GM10248 (cell line): ENCODE measurements at regions not wholly inside any gene's neighbourhood (a gene's known extent, or its start where the extent isn't known, plus 50 kb on each side); places are given as distances from the start of the nearest gene placed in this dataset.

Source experiments
- CTCF ChIA-PET: fragments of 300-600 bp; sonication (Branson Sonifier 250); formaldehyde crosslinking; extraction: SDS; loops from one replicate; lab custom pipeline; 2021; ENCODE audit warnings: antibody characterized with exemption; lab: Yijun Ruan, JAX
- POLR2A ChIA-PET: fragments of 350-650 bp; sonication (Branson Sonifier 250); formaldehyde crosslinking; extraction: SDS; loops from one replicate; lab custom pipeline; 2020; ENCODE audit warnings: antibody characterized with exemption; lab: Yijun Ruan, JAX
- DNase-seq: peaks from one replicate; pipeline ENCODE4 v3.0.0; 2012; ENCODE audit errors: extremely low spot score
- CTCF ChIP-seq: IDR thresholded peaks from 2 replicates; pipeline ENCODE4 v1.5.1; 2012; ENCODE audit warnings: mild to moderate bottlenecking, low read depth; ENCODE audit errors: extremely low read depth, missing control alignments, control extremely low read depth

GRCh38 chr2:57550912-57551311 is 495.7 kb upstream of the VRK2 start:
- TF ChIP-seq CTCF = no peak
- DNase-seq = no peak
- CTCF ChIA-PET = no interaction called here
- POLR2A ChIA-PET = no interaction called here

- CTCF ChIA-PET = interaction anchor here (0.9 to 1.3 kb wide), 4 partner anchors 11 to 1369 kb away, joined by 3 read pairs; partner anchors contain the start of gene CCDC85A
- POLR2A ChIA-PET = no interaction called here
- no peak for DNase-seq
- TF ChIP-seq CTCF = no peak
Measured at GRCh38 chr2:57552885-57553284, 493.7 kb upstream of the VRK2 start.

- TF ChIP-seq CTCF = no peak
- no peak for DNase-seq
- POLR2A ChIA-PET = no interaction called here
- CTCF ChIA-PET = interaction anchor here (1.4 kb wide), 1 partner anchor 14 kb away, joined by 5 read pairs; no protein-coding TSS in a partner anchor
Measured at GRCh38 chr2:57554348-57554747, 492.3 kb upstream of the VRK2 start.

- TF ChIP-seq CTCF = no peak
- POLR2A ChIA-PET = no interaction called here
- no peak for DNase-seq
- CTCF ChIA-PET = no interaction called here
Measured at GRCh38 chr2:57558312-57558711, 488.3 kb upstream of the VRK2 start.

- ChIA-PET POLR2A (interaction anchor here (0.6 kb wide), 1 partner anchor 1619 kb away, joined by 12 read pairs; no protein-coding TSS in a partner anchor), CTCF (interaction anchor here (1.1 to 1.7 kb wide), 2 partner anchors 14 to 1379 kb away, joined by 3 to 7 read pairs; no protein-coding TSS in a partner anchor)
- TF ChIP-seq CTCF = no peak
- no peak for DNase-seq
Measured at GRCh38 chr2:57562495-57562894, 484.1 kb upstream of the VRK2 start.

GRCh38 chr2:57563015-57563414 is 483.6 kb upstream of the VRK2 start:
- DNase-seq = no peak
- ChIA-PET POLR2A (no interaction called here), CTCF (interaction anchor here (1.1 to 1.7 kb wide), 2 partner anchors 14 to 1380 kb away, joined by 3 to 7 read pairs; no protein-coding TSS in a partner anchor)
- TF ChIP-seq CTCF = no peak

- no peak for DNase-seq
- ChIA-PET POLR2A (no interaction called here), CTCF (interaction anchor here (1.5 kb wide), 1 partner anchor 10 kb away, joined by 3 read pairs; no protein-coding TSS in a partner anchor)
- TF ChIP-seq CTCF = no peak
Measured at GRCh38 chr2:57567245-57567644, 479.4 kb upstream of the VRK2 start.
